Left forelimb (tissue), 1 donor: ENCODE measurements at regions not wholly inside any gene's neighbourhood (a gene's known extent, or its start where the extent isn't known, plus 50 kb on each side); places are given as distances from the start of the nearest gene placed in this dataset.

Experiments
- DNase-seq: peaks from one replicate; pipeline ENCODE4 v3.0.0-alpha.2; 2018; ENCODE audit warnings: low spot score

- DNase-seq = no peak
Observed at GRCh38 chr2:120785228-120785966, 49.7 kb downstream of the GLI2 start.

GRCh38 chr2:120786038-120786960, 50.6 kb downstream of the GLI2 start:
- DNase-seq = no peak

- DNase-seq = no peak
Observed at GRCh38 chr2:120787111-120787821, 51.6 kb downstream of the GLI2 start.

- DNase-seq = no peak
Observed at GRCh38 chr2:120787822-120788700, 52.4 kb downstream of the GLI2 start.

GRCh38 chr2:120791243-120791961, 55.7 kb downstream of the GLI2 start:
- DNase-seq = no peak

- no peak for DNase-seq
Observed at GRCh38 chr2:120791962-120792297, 56.3 kb downstream of the GLI2 start.

- DNase-seq = no peak
Observed at GRCh38 chr2:120793682-120794403, 58.2 kb downstream of the GLI2 start.

- DNase-seq = no peak
Observed at GRCh38 chr2:120794716-120795115, 59.0 kb downstream of the GLI2 start.

- no peak for DNase-seq
Observed at GRCh38 chr2:120796094-120796493, 60.4 kb downstream of the GLI2 start.

GRCh38 chr2:120797421-120798221, 62.0 kb downstream of the GLI2 start:
- no peak for DNase-seq

GRCh38 chr2:120798567-120799247, 63.0 kb downstream of the GLI2 start:
- no peak for DNase-seq

- no peak for DNase-seq
Observed at GRCh38 chr2:120802158-120802557, 66.5 kb downstream of the GLI2 start.

- DNase-seq = no peak
Observed at GRCh38 chr2:120802867-120803484, 67.3 kb downstream of the GLI2 start.

- no peak for DNase-seq
Observed at GRCh38 chr2:120803764-120804335, 68.2 kb downstream of the GLI2 start.

- no peak for DNase-seq
Observed at GRCh38 chr2:120804459-120804858, 68.8 kb downstream of the GLI2 start.

- DNase-seq = no peak
Observed at GRCh38 chr2:120805011-120805410, 69.3 kb downstream of the GLI2 start.

GRCh38 chr2:120805602-120806001, 69.9 kb downstream of the GLI2 start:
- DNase-seq = no peak

GRCh38 chr2:120807751-120808150, 72.1 kb downstream of the GLI2 start:
- DNase-seq = no peak
